Peyer's patch (tissue), 4 donors: ENCODE measurements at regions not wholly inside any gene's neighbourhood (a gene's known extent, or its start where the extent isn't known, plus 50 kb on each side); places are given as distances from the start of the nearest gene placed in this dataset.

ENCODE experiments used
- CTCF ChIP-seq, 6 experiments: fragments of 450-650 bp in 4 of 6; fragments of 200-600 bp in 2 of 6; sonication (generic) in 1 of 6; IDR thresholded peaks; one replicate each; pipeline ENCODE4 v1.5.1; 2017 to 2019; ENCODE audit warnings: antibody characterized with exemption in 6 of 6, mild to moderate bottlenecking in 3 of 6, moderate library complexity in 1 of 6
- POLR2A ChIP-seq, 2 donors: fragments of 450-650 bp; IDR thresholded peaks; one replicate each; pipeline ENCODE4 v1.5.1; 2017; ENCODE audit warnings: antibody characterized with exemption in 2 of 2, mild to moderate bottlenecking in 2 of 2, moderate library complexity in 2 of 2

- TF ChIP-seq CTCF (IDR thresholded peaks at IDR 0.05) (no peak), POLR2A (IDR thresholded peaks at IDR 0.05) (no peak)
Measured at GRCh38 chr5:104361932-104362331, 799.3 kb upstream of the NUDT12 start.
